K562 (cell line): ENCODE measurements at regions not wholly inside any gene's neighbourhood (a gene's known extent, or its start where the extent isn't known, plus 50 kb on each side); places are given as distances from the start of the nearest gene placed in this dataset.

Experiments used
- ATAC-seq: fragments of 200-7000 bp; cut with Tn5 transposase; 3 replicates; pipeline ENCODE4 v1.9.1; 2020; ENCODE audit warnings: moderate library complexity
- BruUV-seq: library from RNA; stranded (reverse); fragments of 400-500 nt; replicated peaks from 2 replicates; lab custom pipeline; 2021; lab: Mats Ljungman, UMichigan
- CTCF ChIA-PET: fragments of 300-600 bp; formaldehyde crosslinking; extraction: SDS; loops from one replicate; lab custom pipeline; 2021; ENCODE audit warnings: low intra/inter-chr PET ratio; lab: Yijun Ruan, JAX
- POLR2A ChIA-PET: fragments of 300-600, 350-650 bp; sonication (Branson Sonifier 250); formaldehyde crosslinking; extraction: SDS; loops from one replicate; lab custom pipeline; 2021; ENCODE audit warnings: antibody characterized with exemption, inconsistent platforms; lab: Yijun Ruan, JAX
- DNase-seq, 4 experiments: peaks; one replicate each; pipeline versions ENCODE4 v3.0.0 to v3.0.0-alpha.2; 2011 to 2018; ENCODE audit warnings: low spot score in 3 of 4, mixed read lengths in 3 of 4; ENCODE audit errors: extremely low read depth in 1 of 4
- FAIRE-seq: peaks from 2 replicates; lab custom pipeline; 2011; peaks lifted over from hg19 to GRCh38; lab: Jason Lieb, UNC
- H2AFZ ChIP-seq: 2 replicates; pipeline ENCODE4 v1.6.0; 2011; ENCODE audit warnings: low read depth, low read length, control low read depth, inconsistent platforms
- H3K27ac ChIP-seq: fragments of 200-600 bp; 3 replicates; pipeline ENCODE4 v1.8.0; 2011; ENCODE audit warnings: low read depth, mild to moderate bottlenecking, control low read depth, inconsistent platforms, low read length, moderate library complexity, mixed read lengths; ENCODE audit errors: extremely low read depth
- H3K27me3 ChIP-seq, 2 experiments: fragments of 300-600 bp in 1 of 2; 2 replicates in 1 of 2; 3 replicates in 1 of 2; pipeline versions ENCODE4 v1.6.0 to v1.8.0; 2011; ENCODE audit warnings: inconsistent platforms in 2 of 2, low read length in 2 of 2, mild to moderate bottlenecking in 1 of 2, mixed read lengths in 1 of 2, moderate library complexity in 1 of 2; ENCODE audit not compliant: control insufficient read depth in 2 of 2, insufficient read depth in 2 of 2
- H3K36me3 ChIP-seq: fragments of 300-600 bp; 3 replicates; pipeline ENCODE4 v1.8.0; 2011; ENCODE audit warnings: mild to moderate bottlenecking, low read length, inconsistent platforms; ENCODE audit not compliant: control insufficient read depth, insufficient read depth
- H3K4me1 ChIP-seq, 2 experiments: fragments of 200-600 bp in 1 of 2; replicated peaks in 1 of 2; 2 replicates in 1 of 2; 3 replicates in 1 of 2; pipeline versions ENCODE4 v1.5.1 to v1.8.0; 2011; ENCODE audit warnings: inconsistent platforms in 2 of 2, low read length in 2 of 2, mild to moderate bottlenecking in 1 of 2, mixed read lengths in 1 of 2, moderate library complexity in 1 of 2; ENCODE audit not compliant: control insufficient read depth in 2 of 2, insufficient read depth in 2 of 2
- H3K4me2 ChIP-seq: 2 replicates; pipeline ENCODE4 v1.6.1; 2011; ENCODE audit warnings: low read length, control low read depth, inconsistent platforms, mixed read lengths; ENCODE audit not compliant: insufficient read depth
- H3K4me3 ChIP-seq: fragments of 200-600 bp; sonication (generic), shearing (Covaris generic); 2 replicates; pipeline ENCODE4 v1.5.1; 2016; ENCODE audit warnings: control low read depth, inconsistent platforms
- H3K79me2 ChIP-seq: fragments of 200-600 bp; 3 replicates; pipeline ENCODE4 v1.8.0; 2011; ENCODE audit warnings: low read length, inconsistent platforms; ENCODE audit not compliant: control insufficient read depth, insufficient read depth
- H3K9ac ChIP-seq, 2 experiments: 2 replicates each; pipeline versions ENCODE4 v1.6.0 to v1.6.1; 2011; ENCODE audit warnings: low read depth in 2 of 2, low read length in 2 of 2, control low read depth in 1 of 2, inconsistent platforms in 1 of 2, mild to moderate bottlenecking in 1 of 2, mixed read lengths in 1 of 2; ENCODE audit not compliant: insufficient read depth in 1 of 2
- H3K9me1 ChIP-seq: one replicate; pipeline ENCODE4 v1.6.0; 2011; ENCODE audit warnings: inconsistent platforms, mild to moderate bottlenecking, low read length, moderate library complexity; ENCODE audit not compliant: control insufficient read depth, insufficient read depth
- H3K9me3 ChIP-seq: replicated peaks from 2 replicates; pipeline ENCODE4 v1.5.1; 2011; ENCODE audit warnings: low read depth, low read length, inconsistent platforms; ENCODE audit not compliant: control insufficient read depth, insufficient read depth
- H4K20me1 ChIP-seq: replicated peaks from 2 replicates; pipeline ENCODE4 v1.6.1; 2011; ENCODE audit warnings: low read length, inconsistent platforms, mixed read lengths; ENCODE audit not compliant: control insufficient read depth, insufficient read depth
- DLX4 ChIP-seq: fragments of 250-450 bp; sonication (Bioruptor Pico); IDR thresholded peaks from 2 replicates; pipeline ENCODE4 v1.6.1; 2021; ENCODE audit warnings: mild to moderate bottlenecking
- E2F5 ChIP-seq: sonication (generic); formaldehyde crosslinking; IDR thresholded peaks from 2 replicates; pipeline ENCODE4 v1.8.0; 2022; ENCODE audit warnings: mild to moderate bottlenecking, missing genetic modification reagents
- FOXK1 ChIP-seq: sonication (generic); formaldehyde crosslinking; IDR thresholded peaks from 2 replicates; pipeline ENCODE4 v1.8.0; 2022; ENCODE audit warnings: missing genetic modification reagents, mild to moderate bottlenecking, borderline replicate concordance
- FOXP4 ChIP-seq: sonication (generic); formaldehyde crosslinking; IDR thresholded peaks from 2 replicates; pipeline ENCODE4 v1.8.0; 2022; ENCODE audit warnings: mild to moderate bottlenecking, missing genetic modification reagents, borderline replicate concordance
- POU5F1 ChIP-seq: fragments of 150-350 bp; IDR thresholded peaks from 2 replicates; pipeline ENCODE4 v1.6.1; 2014; ENCODE audit warnings: borderline replicate concordance, low read length, low read depth, mild to moderate bottlenecking; ENCODE audit not compliant: partially characterized antibody
- RB1 ChIP-seq: fragments of 450-650 bp; IDR thresholded peaks from 2 replicates; pipeline ENCODE4 v1.6.1; 2017; ENCODE audit warnings: low read depth, mild to moderate bottlenecking
- STAT6 ChIP-seq: sonication (generic); formaldehyde crosslinking; IDR thresholded peaks from 2 replicates; pipeline ENCODE4 v1.8.1; 2023; ENCODE audit warnings: mild to moderate bottlenecking, missing genetic modification reagents
- TBL1XR1 ChIP-seq, 2 experiments: IDR thresholded peaks; 2 replicates each; pipeline ENCODE4 v1.6.1; 2012; ENCODE audit warnings: improper control_type of control experiment in 2 of 2, low read length in 2 of 2, mild to moderate bottlenecking in 1 of 2
- ZNF668 ChIP-seq: fragments of 250-450 bp; sonication (Bioruptor Pico); IDR thresholded peaks from 2 replicates; pipeline ENCODE4 v1.8.0; 2022; ENCODE audit warnings: mild to moderate bottlenecking, inconsistent platforms
- WGBS: fragments of 100-300 bp; shearing (Covaris generic); methylation state at CpG from one replicate; pipeline ENCODE4 v1.1.6; 2016; ENCODE audit warnings: low coverage, mixed read lengths; ENCODE audit not compliant: insufficient coverage; ENCODE audit errors: missing lambda C conversion rate; 5-methylcytosine and 5-hydroxymethylcytosine counted together
- in situ Hi-C: fragments of 300-500 bp; cut with MboI; formaldehyde crosslinking; loops from 4 replicates; pipeline ENCODE4 v1.15.0; 2018; ENCODE audit warnings: inconsistent platforms, mixed read lengths
- intact Hi-C: fragments of 100-400 bp; cut with micrococcal nuclease; formaldehyde crosslinking; loops from 2 replicates; pipeline ENCODE4 v1.14.2; 2022

- intact Hi-C loops: no loop called here
- WGBS: 3% methylated on average over 11 of the region's 11 CpGs
- Histone ChIP-seq H3K27ac (no peak overlapping the region), H3K9me3 (no peaks in the 10 kb centered on the region), H3K79me2 (no peaks in the 10 kb centered on the region), H4K20me1 (no peaks in the 10 kb centered on the region), H3K4me2 (no peak overlapping the region), H3K4me1 (peaks cover 2 to 20% of the 10 kb centered on the region in 2 experiments; a peak in 3 of 5 replicates), H3K36me3 (no peaks in the 10 kb centered on the region), H3K9me1 (no peaks in the 10 kb centered on the region), H3K9ac (no peak overlapping the region), H3K27me3 (peaks cover 31 to 96% of the 10 kb centered on the region in 2 experiments), H2AFZ (no peak overlapping the region), H3K4me3 (no peak overlapping the region)
- ChIA-PET CTCF (no interaction called here), POLR2A (interaction anchor here (0.6 kb wide), 1 partner anchor 105 kb away, joined by 3 read pairs; no protein-coding TSS in a partner anchor)
- in situ Hi-C loops: no loop called here
- DNase-seq (no peak), ATAC-seq (no peak), FAIRE-seq (no peak)
- no TSS peak for BruUV-seq
- TF ChIP-seq FOXP4 (no peak), RB1 (no peak), POU5F1 (no peak), E2F5 (no peak), ZNF668 (no peak), FOXK1 (CRISPR knock-in tag) (no peak), DLX4 (CRISPR knock-in tag) (no peak), STAT6 (CRISPR knock-in tag) (no peak), TBL1XR1 (IDR thresholded peaks at IDR 0.05; ENCODE audit: low read length in 2 of 2) (no peak)
These were observed 51.2 kb upstream of the SLCO4A1 start for GRCh38 chr20:62591122-62591468.
